Right hindlimb (tissue), 1 donor: ENCODE measurements at regions not wholly inside any gene's neighbourhood (a gene's known extent, or its start where the extent isn't known, plus 50 kb on each side); places are given as distances from the start of the nearest gene placed in this dataset.
"Not testable (repeated sequence)": the region's sequence is repeated elsewhere in the genome, so short reads cannot be mapped to it uniquely, and the experiment has no call there.

Experiments
- DNase-seq: peaks from one replicate; pipeline ENCODE4 v3.0.0-alpha.2; 2018

- DNase-seq = not testable (repeated sequence)
These were observed 78.3 kb upstream of the EED start for GRCh38 chr11:86166287-86166686.

GRCh38 chr11:86164106-86164505, 80.4 kb upstream of the EED start:
- DNase-seq = no peak

GRCh38 chr11:86163221-86163876, 81.2 kb upstream of the EED start:
- DNase-seq = not testable (repeated sequence)

GRCh38 chr11:86162239-86162638, 82.3 kb upstream of the EED start:
- DNase-seq = peak; percentile 44

- no peak for DNase-seq
These were observed 82.7 kb upstream of the EED start for GRCh38 chr11:86161837-86162236.

- DNase-seq = no peak
These were observed 83.2 kb upstream of the EED start for GRCh38 chr11:86161336-86161735.

- DNase-seq = no peak
These were observed 83.9 kb upstream of the EED start for GRCh38 chr11:86160541-86161149.

GRCh38 chr11:86159581-86159891, 85.0 kb upstream of the EED start:
- DNase-seq = no peak

- DNase-seq = no peak
These were observed 85.6 kb upstream of the EED start for GRCh38 chr11:86158704-86159580.

- no peak for DNase-seq
These were observed 86.7 kb upstream of the EED start for GRCh38 chr11:86157797-86158378.

- DNase-seq = no peak
These were observed 87.6 kb upstream of the PICALM start for GRCh38 chr11:86156397-86156955.

- DNase-seq = no peak
These were observed 86.4 kb upstream of the PICALM start for GRCh38 chr11:86155200-86155844.

GRCh38 chr11:86153439-86153838, 84.6 kb upstream of the PICALM start:
- DNase-seq = no peak

- DNase-seq = no peak
These were observed 84.0 kb upstream of the PICALM start for GRCh38 chr11:86152901-86153300.

- no peak for DNase-seq
These were observed 83.3 kb upstream of the PICALM start for GRCh38 chr11:86152006-86152862.

GRCh38 chr11:86151174-86152005, 82.5 kb upstream of the PICALM start:
- peak; percentile 80 for DNase-seq

GRCh38 chr11:86150847-86151173, 81.9 kb upstream of the PICALM start:
- no peak for DNase-seq

GRCh38 chr11:86149792-86150191, 80.9 kb upstream of the PICALM start:
- DNase-seq = no peak

GRCh38 chr11:86148345-86148747, 79.5 kb upstream of the PICALM start:
- no peak for DNase-seq

GRCh38 chr11:86147004-86147403, 78.1 kb upstream of the PICALM start:
- DNase-seq = no peak
